ENCODE measurements at regions not wholly inside any gene's neighbourhood (a gene's known extent, or its start where the extent isn't known, plus 50 kb on each side); places are given as distances from the start of the nearest gene placed in this dataset.
A peak's percentile ranks its signal among the peaks of the same experiment; 100 is the strongest.

- no peak overlapping the region for H3K27ac Mint-ChIP-seq
- H3K4me3 Mint-ChIP-seq = no peak overlapping the region
- TF ChIP-seq, protein P1, sequence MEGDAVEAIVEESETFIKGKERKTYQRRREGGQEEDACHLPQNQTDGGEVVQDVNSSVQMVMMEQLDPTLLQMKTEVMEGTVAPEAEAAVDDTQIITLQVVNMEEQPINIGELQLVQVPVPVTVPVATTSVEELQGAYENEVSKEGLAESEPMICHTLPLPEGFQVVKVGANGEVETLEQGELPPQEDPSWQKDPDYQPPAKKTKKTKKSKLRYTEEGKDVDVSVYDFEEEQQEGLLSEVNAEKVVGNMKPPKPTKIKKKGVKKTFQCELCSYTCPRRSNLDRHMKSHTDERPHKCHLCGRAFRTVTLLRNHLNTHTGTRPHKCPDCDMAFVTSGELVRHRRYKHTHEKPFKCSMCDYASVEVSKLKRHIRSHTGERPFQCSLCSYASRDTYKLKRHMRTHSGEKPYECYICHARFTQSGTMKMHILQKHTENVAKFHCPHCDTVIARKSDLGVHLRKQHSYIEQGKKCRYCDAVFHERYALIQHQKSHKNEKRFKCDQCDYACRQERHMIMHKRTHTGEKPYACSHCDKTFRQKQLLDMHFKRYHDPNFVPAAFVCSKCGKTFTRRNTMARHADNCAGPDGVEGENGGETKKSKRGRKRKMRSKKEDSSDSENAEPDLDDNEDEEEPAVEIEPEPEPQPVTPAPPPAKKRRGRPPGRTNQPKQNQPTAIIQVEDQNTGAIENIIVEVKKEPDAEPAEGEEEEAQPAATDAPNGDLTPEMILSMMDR (IDR thresholded peaks at IDR 0.05; ENCODE audit: unreplicated experiment) = no peak
- peaks cover 9% of the 10 kb centered on the region for H3K9me3 Mint-ChIP-seq
- DNase-seq (ENCODE audit: low spot score in 2 of 2, unreplicated experiment in 2 of 2) = no peak
- no peaks in the 10 kb centered on the region for H3K4me1 Mint-ChIP-seq
- H3K27me3 Mint-ChIP-seq (ENCODE audit: low read depth) = peaks cover 7% of the 10 kb centered on the region
- H3K36me3 Mint-ChIP-seq = peaks cover 2% of the 10 kb centered on the region
Measured at GRCh38 chr5:133775584-133776304, 163.4 kb upstream of the FSTL4 start.

- H3K27me3 Mint-ChIP-seq (ENCODE audit: low read depth) = peaks cover 11% of the 10 kb centered on the region
- no peak overlapping the region for H3K27ac Mint-ChIP-seq
- TF ChIP-seq, protein P1 (IDR thresholded peaks at IDR 0.05; ENCODE audit: unreplicated experiment) = no peak
- no peak overlapping the region for H3K4me3 Mint-ChIP-seq
- DNase-seq (ENCODE audit: low spot score in 2 of 2, unreplicated experiment in 2 of 2) = no peak
- peaks cover 20% of the 10 kb centered on the region for H3K9me3 Mint-ChIP-seq
- H3K36me3 Mint-ChIP-seq = peaks cover 2% of the 10 kb centered on the region
- H3K4me1 Mint-ChIP-seq = no peaks in the 10 kb centered on the region
Measured at GRCh38 chr5:133773247-133774202, 161.2 kb upstream of the FSTL4 start.

GRCh38 chr5:133769842-133770241, 157.5 kb upstream of the FSTL4 start:
- peaks cover 2% of the 10 kb centered on the region for H3K36me3 Mint-ChIP-seq
- H3K27me3 Mint-ChIP-seq (ENCODE audit: low read depth) = peaks cover 32% of the 10 kb centered on the region
- no peak for DNase-seq (ENCODE audit: low spot score in 2 of 2, unreplicated experiment in 2 of 2)
- no peaks in the 10 kb centered on the region for H3K4me1 Mint-ChIP-seq
- peaks cover 20% of the 10 kb centered on the region for H3K9me3 Mint-ChIP-seq
- TF ChIP-seq, protein P1 (IDR thresholded peaks at IDR 0.05; ENCODE audit: unreplicated experiment) = no peak
- no peak overlapping the region for H3K27ac Mint-ChIP-seq
- no peak overlapping the region for H3K4me3 Mint-ChIP-seq

DNA sequence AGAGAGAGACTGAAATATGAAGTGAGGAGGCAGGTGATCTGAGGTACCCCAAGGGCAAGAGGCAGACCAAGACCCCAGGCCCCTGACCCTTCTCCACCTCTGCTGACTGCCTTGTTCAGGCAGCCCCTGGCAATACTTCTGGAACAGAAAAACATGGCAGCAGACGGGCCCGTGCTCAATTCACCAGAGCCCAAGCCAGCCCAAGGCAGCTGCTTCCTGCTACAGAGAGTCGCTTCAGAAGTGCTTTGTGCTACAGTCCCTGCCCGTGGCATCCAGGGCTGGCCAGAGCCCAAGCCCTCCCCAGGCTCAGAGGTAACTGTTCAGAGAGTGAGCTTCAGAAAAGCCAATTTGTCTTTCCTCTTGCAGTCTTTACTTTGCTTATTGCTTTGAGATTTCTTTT, 151.4 kb upstream of the FSTL4 start:
- H3K36me3 Mint-ChIP-seq = no peaks in the 10 kb centered on the region
- H3K9me3 Mint-ChIP-seq = no peaks in the 10 kb centered on the region
- TF ChIP-seq, protein P1 (IDR thresholded peaks at IDR 0.05; ENCODE audit: unreplicated experiment) = no peak
- H3K27ac Mint-ChIP-seq = no peak overlapping the region
- H3K4me1 Mint-ChIP-seq = no peaks in the 10 kb centered on the region
- H3K27me3 Mint-ChIP-seq (ENCODE audit: low read depth) = peaks cover 48% of the 10 kb centered on the region
- DNase-seq (ENCODE audit: low spot score in 2 of 2, unreplicated experiment in 2 of 2) = no peak
- H3K4me3 Mint-ChIP-seq = no peak overlapping the region

DNA sequence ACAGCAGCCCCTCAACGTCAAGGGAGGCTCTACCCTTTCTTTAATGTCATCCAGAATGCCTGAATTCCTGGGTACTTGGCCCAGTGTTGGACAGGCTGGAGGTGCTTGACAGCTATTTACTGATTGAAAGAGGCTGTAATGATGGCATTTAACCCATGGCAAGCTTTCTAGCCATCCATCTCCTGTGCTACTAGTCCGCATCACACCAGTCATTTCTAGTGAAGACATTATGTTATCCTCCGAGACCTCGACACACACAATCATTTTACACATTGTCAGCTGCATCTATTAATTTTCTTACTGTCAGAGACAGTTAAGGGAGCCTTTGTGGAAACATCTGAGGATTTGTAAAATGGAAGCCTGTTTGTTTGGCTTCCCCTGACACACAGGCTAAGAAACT, 149.3 kb upstream of the FSTL4 start:
- H3K27ac Mint-ChIP-seq = no peak overlapping the region
- H3K4me1 Mint-ChIP-seq = no peaks in the 10 kb centered on the region
- TF ChIP-seq, protein P1 (IDR thresholded peaks at IDR 0.05; ENCODE audit: unreplicated experiment) = no peak
- H3K9me3 Mint-ChIP-seq = no peaks in the 10 kb centered on the region
- peak in 1 of 2 experiments; percentile 7 for DNase-seq (ENCODE audit: low spot score in 2 of 2, unreplicated experiment in 2 of 2)
- H3K27me3 Mint-ChIP-seq (ENCODE audit: low read depth) = peaks cover 48% of the 10 kb centered on the region
- H3K36me3 Mint-ChIP-seq = no peaks in the 10 kb centered on the region
- no peak overlapping the region for H3K4me3 Mint-ChIP-seq

Measured in mesothelial cell of epicardium (in vitro differentiated cells).